NCI-H526 (cell line): ENCODE measurements at regions not wholly inside any gene's neighbourhood (a gene's known extent, or its start where the extent isn't known, plus 50 kb on each side); places are given as distances from the start of the nearest gene placed in this dataset.
"Not testable (repeated sequence)": the region's sequence is repeated elsewhere in the genome, so short reads cannot be mapped to it uniquely, and the experiment has no call there.

Experiments used
- DNase-seq, 2 experiments: peaks; one replicate each; lab custom pipeline; 2025; lab: John Stamatoyannopoulos, UW

DNA sequence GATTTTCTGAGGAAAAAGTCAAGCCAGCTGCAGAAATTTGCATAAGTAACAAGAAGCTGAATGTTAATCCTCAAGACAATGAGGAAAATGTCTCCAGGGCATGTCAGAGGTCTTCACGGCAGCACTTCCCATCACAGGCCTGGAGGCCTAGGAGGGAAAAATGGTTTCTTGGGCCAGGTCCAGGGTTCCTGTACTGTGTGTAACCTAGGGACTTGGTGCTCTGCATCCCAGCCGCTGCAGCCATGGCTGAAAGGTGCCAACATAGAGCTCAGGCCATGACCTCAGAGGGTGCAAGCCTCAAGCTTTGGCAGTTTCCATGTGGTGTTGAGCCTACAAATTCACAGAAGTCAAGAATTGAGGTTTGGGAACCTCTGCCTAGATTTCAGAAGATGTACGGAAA lies 144.1 kb downstream of the AKR1D1 start:
- not testable (repeated sequence) for DNase-seq

DNA sequence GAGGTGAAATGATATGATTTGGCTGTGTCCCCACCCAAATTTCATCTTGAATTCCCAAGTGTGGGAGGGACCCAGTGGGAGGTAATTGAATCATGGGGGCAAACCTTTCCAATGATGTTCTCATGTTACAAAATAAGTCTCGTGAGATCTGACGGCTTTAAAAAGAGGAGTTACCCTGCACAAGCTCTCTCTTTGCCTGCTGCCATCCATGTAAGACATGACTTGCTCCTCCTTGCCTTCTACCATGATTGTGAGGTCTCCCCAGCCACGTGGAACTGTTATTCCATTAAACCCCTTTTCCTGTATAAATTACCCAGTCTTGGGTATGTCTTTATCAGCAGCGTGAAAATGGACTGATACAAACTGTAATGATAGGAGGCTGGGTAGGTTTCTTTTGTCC lies 145.1 kb downstream of the AKR1D1 start:
- not testable (repeated sequence) for DNase-seq

DNA sequence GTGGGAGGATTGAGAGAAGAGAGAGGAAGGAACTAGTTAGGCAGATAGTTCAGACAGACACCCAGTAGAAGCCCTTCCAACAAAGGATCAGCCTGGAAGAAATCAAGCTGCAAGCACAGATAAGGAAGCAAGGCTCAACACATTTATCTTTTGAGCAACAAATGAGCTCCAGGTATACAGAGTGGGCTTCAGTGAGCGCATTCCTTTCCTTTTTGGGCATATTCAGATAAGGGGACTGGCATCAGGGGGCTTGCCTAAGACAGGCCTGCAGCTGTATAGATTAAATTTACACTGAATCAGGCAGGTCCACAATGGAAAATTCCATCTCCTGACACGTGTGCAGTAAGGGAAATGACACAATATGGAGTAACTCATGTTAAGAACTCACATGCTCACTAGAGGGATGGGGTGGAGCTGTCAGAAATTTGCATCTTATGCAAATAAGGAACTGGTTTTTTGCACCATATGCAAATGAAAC lies 147.2 kb downstream of the AKR1D1 start:
- peak; percentile 64 to 67 for DNase-seq

DNA sequence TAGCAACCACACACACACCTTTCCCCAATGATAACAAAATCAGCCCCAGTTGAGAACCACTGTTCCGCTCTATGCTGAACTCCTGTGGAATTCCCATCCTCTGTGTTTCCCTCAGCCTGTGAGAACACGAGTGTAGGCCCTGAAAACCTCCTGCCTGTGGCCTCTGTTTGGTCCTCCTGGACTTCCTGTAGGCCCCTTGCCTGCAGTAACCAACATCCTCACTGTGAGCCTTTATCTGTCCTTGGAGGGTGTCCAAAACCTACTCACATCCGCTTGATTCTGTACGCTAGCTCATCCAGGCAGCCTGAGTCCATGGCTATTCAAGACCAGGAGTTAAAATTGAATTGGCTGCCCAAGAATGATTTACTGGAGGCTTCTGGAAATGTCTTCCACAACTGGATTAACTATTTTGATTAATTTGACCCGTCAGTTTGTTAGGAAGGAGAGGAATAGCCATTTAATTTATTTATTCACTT lies 149.8 kb downstream of the AKR1D1 start:
- no peak for DNase-seq

DNA sequence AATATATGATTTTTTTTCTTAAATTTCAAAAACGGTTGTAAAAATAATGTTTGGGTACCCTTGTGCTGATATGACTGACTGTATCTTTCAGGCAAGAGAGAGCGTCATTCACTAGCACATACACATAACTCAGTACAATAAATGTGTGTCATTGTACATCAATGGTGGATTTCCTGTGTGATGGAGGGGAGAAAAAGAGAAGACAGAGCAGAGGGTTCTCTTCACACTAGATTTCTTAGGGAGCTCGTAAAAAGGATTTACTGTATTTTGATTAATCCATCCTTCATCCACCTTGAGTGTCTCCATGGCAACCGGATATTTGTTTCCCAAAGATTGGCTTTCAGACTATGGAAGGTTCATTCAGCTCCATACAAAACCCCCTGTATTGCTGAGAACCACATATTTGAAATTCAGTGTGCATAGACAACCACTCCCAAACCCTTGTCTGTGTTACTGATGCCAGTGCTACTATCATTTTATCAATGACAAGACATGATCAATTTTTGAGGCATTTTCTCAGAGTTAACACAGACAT lies 150.6 kb downstream of the AKR1D1 start:
- DNase-seq, result no peak

DNA sequence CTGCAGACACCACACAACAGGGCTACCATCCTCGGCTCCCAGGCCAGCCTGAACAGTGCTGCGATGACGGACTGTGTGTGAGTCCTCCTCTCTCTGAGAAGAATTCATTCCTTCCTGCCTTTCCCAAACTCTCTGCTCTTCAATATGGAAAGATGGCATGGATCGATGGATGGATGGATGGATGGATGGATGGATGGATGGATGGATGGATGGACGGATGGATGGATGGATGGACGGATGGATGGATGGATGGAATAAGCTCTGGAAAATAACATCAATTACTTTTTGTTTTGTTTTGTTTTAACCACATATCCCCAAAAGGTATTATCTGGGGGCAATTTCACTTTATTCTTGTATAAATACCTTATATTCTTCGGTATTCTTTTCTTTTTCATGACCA lies 151.9 kb downstream of the AKR1D1 start:
- DNase-seq, result no peak

DNA sequence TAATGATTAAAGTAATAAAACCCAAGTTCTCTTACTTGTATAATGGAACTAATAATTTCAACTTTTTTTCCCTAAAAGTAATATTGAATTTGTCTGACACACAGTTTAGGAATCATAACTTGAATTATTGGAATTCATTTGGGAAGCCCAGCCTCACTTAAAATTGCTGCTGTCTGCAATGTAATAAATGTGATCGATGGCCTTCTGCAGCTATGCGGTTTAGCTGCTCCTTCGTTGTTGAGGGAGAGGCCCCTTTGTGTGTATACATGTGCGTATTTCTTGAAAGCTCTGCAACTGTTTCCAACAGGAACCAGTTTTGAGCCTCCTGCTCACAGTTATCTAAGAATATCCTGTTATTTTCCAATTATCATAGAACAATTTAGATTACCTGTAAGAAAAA lies 152.5 kb downstream of the AKR1D1 start:
- no peak for DNase-seq

DNA sequence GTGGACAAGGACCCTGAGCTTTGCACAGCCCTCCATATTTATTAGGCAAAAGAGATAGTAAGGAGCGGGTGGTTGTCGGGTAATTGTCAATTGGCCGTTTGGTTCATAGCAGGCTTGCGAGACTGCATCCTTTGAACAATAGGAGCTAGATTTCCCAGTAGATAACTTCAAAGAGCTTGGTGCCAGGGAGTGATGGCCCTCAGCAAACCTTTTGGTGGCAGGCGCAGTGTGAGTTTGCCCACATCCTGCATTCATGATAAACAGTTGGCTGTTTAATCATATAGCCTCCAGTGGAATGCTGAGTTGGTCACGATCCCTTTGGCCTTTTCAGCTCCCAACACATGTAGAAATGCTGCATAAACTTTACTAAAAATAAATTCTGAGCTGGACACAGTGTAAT lies 156.9 kb downstream of the AKR1D1 start:
- DNase-seq, result no peak

DNA sequence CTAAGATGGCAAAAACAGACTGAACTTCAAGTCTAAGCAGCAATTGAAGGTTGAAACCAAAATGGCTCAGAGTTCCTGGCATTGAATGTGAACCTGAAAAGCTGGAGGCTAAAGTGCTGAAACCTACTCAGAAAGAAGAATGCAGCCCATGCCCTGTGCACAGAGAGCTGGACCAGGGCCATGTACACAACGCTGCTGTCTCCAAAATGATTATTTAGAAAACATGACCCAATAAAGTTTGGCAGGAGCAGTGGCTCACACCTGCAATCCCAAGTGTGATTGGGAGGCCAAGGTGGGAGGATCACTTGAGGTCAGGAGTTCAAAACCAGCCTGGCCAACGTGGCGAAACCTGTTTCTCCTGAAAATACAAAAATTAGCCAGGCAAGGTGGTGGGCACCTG lies 158.9 kb downstream of the AKR1D1 start:
- DNase-seq, result no peak

DNA sequence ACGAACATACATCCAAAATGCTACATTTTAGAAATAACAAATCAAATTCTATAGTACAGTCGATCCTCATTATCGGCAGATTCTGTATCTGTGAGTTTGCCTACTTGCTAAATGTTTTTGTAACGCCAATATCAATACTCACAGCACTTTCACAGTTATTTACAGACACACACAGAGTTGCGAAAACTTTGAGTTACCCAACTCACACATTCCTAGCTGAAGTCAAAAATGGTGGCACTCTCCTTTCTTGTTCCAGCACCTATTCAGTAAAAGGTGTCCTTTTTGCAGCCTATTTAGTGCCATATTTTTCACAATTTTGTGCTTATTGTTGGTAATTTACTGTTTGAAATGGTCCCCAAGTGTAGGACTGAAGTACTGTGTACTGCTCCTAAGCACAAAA lies 161.7 kb downstream of the AKR1D1 start:
- DNase-seq, result no peak

DNA sequence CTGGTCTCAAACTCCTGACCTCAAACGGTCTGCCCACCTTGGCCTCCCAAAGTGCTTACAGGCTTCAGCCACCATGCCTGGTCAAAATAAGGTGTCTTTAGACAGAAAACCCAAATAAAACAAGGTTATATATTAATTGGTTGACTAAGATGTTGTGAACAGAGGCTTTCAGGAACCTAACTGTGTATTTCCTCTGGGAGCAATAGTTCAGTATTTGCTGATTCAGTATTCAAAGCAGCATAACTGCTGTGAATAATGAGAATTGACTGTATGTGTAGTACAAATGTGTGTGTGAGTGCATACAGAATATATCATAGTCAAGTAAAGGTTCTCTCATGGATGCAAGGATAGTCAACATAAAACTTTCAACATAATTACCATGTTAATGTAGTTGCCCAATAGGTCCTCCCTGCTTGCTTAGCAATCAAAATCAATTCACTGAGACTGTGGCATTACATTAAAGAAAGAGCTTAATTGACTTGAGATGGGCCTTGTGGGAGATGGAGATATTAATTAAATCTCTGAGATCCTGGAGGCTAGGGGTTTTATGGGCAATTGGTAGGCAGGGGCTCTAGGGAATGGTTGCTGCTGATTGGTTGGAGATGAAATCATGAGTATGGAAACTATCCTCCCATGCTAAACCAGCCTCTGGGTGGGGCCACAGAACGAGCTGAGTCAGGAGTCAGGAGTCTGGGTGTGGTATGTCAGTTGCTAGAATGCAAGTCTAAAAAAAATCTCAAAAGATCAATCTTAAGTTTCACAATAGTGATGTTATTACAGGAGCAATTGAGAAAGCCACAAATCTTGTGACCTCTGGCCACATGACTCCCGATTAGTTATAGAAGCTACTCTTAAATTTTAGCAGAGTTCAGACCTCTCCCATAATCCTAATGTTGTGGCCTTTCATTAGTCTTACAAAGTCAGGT lies 162.7 kb downstream of the AKR1D1 start:
- no peak for DNase-seq

DNA sequence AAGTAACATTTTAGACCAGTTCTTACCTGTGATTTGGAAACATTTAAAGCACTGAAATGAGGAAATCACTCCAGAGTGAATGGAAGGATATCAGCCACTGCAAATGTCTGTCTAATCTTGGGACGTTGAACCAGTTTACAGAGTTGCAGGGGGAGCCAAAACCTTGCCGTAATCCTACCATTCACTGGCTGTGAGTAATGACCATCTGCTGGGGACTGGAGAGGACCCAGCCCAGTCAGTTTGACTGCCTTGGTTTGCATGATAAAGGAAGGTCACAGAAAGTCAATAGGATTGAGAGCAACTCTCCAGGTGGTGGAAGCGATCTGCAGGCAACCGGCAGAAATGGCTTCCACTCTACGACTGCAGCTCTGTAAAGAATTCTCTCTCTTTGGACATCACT lies 167.2 kb downstream of the AKR1D1 start:
- DNase-seq, result no peak

DNA sequence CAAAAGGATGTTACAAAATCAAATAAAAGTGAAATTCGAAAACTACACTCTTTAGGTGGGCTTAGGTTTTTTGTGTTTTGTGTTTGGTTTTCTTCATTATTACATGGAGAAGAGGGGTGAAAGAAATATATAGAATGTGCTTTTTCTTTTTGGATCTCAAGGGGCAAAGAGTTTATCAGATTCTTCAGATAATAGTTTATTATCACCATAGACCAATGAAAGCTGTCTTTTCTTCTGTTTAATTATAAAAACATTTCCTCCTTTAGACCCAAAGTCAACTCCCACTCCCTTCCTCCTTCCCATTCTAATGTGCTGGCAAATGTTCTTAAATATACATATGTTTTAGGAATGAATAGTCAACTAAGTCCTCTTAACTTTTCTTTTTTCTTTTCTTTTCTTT lies 167.6 kb downstream of the AKR1D1 start:
- DNase-seq, result no peak

DNA sequence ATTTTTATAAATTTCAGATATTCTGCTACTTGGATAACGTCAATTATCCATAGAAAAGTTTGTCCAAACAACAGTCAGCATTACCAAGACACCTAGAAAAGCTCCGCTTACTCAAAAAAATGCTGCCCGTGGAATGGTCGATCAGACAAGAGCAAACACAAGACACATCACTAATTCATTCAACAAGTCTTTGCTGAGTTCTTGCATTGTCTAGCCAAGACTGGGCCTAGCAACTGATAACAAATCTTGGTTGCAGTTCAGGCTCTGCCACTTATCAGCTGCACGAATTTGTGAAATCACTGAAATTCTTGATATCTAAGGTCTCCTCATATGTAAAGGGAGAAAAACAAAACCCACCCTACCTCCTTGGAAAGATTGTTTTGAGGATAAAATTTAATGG lies 168.3 kb downstream of the AKR1D1 start:
- DNase-seq, result no peak

DNA sequence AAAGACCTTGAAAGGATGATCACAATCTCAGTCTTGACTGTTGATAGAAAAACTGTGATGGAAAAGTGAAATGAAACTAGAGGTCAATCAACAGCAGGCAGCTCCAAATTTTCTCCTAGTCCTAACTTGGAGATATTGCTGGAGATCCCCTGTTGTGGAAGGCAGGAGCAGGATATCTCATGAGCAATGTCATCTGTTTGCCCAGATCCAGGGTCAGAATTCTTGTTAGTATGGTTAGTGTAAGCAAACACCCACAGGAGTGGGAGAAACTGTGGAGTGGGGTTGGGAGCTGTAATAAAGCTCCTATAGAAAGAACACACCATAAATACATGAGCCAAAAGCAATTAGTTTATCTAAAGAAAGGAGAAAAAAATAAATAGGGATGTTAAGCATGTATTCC lies 169.0 kb downstream of the AKR1D1 start:
- DNase-seq, result no peak

DNA sequence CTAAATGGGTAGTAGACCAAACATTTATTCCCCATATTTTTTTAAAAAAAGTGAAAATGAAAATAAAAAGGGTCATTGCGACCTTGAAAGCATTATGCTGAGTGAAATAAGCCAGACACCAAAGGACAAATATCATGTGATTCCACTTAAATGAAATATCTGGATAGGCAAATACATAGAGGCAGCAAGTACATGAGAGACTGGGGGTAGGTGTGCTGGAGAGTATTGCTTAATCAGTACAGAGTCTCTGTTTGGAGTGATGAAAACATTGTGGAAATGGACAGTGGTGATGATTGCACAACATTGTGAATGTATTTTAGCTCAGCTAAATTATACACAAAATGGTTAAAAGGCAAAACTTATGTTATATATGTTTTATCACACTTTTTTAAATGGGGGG lies 169.4 kb downstream of the AKR1D1 start:
- DNase-seq, result no peak

DNA sequence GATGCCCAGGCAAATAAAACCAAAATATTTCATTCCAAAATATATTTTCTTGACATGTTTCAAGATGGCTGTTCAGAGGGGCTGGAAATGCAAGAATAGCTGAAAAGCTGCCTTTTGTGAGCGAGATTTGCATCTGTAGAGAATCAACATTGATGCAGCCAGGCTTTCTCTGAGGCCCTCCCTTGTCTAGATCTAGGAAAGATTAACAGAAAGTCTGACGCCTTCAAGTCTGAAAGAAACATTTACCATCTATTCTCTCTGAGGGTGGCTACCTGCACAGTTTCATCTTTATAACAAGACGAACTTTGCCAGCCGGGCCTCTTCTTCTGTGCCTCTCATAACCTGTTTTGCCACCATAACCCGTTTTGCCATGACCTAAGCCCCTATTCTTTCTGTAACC lies 170.2 kb downstream of the AKR1D1 start:
- no peak for DNase-seq

DNA sequence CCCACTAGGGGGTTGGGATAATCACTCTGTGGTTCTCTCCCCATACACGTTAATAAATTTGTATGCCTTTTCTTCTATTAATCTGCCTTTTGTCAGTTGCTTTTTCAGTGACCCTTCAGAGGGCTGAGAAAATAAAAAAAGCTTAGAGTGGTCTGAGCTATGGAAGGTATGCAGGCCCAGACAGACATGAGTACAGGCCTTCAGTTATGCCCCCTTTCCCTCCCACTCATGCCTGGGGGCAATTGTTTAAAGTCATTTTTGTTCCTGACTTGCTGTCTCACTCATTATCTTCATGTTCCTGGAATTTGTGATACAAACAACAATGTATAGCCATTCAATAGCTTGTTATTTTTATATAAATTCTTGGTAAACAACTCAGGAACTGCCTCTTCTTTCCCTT lies 170.8 kb downstream of the AKR1D1 start:
- no peak for DNase-seq

DNA sequence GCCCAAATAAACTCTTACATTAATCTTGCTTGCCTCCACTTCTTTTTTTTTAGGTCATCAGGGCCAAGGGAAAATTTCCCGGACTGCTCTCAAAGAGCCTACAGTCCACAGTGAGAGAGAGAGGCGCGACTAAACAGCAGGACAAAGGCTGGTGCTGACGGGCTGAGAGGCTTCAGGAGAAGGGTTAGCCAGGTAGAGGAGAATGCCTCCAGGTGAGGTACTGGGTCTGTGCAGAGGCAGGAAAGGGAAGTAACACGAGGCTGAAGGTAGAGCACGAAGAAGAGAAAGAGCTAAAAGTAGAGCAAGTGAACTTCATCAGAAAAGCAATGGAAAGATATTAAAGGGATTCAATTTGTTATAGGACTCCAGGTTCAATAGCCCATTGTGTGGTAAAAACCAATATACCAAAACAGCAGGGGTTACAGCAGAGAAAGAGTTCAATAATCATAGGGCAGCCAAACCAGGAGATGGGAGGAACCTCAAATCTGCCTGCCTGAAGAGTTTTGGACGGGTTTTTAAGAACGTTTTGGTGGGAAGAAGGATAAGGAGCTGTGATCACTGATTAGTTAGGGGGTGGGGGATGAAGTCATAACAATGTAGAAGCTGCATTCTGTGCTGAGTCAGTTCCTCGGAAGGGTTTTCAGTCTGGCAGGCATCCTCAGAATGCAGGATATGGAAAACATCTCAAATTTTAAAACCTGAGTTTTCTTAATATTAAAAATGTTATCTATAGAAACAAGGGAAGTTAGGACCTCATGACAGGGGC lies 171.5 kb downstream of the AKR1D1 start:
- no peak for DNase-seq

DNA sequence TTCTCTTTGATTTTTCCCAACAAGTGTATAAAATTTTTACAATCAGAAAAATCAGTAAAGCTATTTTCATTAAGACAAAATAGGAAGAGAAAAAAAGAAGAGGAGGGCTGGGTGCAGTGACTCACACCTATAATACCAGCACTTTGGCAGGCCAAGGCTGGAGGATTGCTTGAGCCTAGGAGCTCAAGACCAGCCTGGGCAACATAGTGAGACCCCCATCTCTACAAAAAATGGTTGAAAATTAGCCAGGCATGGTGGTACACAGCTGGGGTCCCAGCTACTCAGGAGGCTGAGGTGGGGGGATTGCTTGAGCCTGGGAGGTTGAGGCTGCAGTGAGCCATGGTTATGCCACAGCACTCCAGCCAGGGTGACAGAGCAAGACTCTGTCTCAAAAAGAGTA lies 172.3 kb downstream of the AKR1D1 start:
- DNase-seq, result no peak

DNA sequence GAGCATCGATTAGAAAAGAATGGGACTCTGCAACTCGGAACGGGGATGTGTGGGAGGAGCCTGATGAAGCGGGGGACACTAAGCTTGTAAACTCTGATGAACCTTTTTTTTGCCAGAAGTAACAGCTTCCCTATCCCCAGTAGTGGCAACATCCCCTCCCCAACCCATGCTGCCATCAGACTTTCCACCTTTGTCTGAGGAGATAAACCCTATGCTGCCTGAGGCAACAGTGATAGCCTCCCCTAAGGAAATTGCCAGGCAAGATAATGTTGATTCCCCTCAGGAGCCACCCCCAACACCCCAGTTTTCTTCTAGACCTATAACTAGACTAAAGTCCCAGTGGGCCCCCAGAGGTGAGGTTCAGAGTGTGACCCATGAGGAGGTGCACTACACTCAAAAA lies 173.7 kb downstream of the AKR1D1 start:
- no peak for DNase-seq

DNA sequence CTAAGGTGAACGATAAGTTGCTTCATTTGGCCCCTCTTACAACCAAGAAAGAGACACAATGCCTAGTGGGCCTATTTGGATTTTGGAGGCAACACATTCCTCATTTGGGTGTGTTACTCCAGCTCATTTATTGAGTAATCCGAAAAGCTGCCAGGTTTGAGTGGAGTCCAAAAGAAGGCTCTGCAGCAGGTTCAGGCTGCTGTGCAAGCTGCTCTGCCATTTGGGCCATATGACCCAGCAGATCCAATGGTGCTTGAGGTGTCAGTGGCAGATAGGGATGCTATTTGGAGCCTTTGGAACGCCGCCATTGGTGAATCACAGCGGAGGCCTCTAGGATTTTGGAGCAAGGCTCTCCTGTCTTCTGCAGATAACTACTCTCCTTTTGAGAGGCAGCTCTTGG lies 176.4 kb downstream of the AKR1D1 start:
- DNase-seq, result not testable (repeated sequence)

DNA sequence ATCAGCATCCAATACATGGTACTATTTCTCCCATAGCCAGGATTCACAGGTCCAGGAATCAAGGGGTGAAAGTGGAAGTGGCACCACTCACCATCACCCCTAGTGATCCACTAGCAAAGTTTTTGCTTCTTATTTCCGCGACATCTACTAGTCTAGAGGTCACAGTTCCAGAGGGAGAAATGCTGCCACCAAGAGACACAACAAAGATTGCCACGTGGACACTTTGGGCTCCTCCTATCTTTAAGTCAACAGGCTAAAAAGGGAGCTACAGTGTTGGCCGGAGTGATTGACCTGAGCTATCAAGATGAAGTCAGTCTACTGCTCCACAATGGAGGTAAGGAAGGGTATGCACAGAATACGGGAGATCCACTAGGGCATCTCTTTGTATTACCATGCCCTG lies 178.2 kb downstream of the AKR1D1 start:
- no peak for DNase-seq
